CD4-positive, CD25-positive, alpha-beta regulatory T cell (primary cell): ENCODE measurements at regions not wholly inside any gene's neighbourhood (a gene's known extent, or its start where the extent isn't known, plus 50 kb on each side); places are given as distances from the start of the nearest gene placed in this dataset.

ENCODE experiments used
- ATAC-seq, 2 donors: fragments of 150-1000 bp; cut with Tn5 transposase; one replicate each; pipeline ENCODE4 v1.10.0; 2021; ENCODE audit warnings: low read depth in 2 of 2, moderate number of reproducible peaks in 2 of 2, moderate library complexity in 1 of 2
- DNase-seq, 3 donors: peaks; one replicate each; pipeline versions ENCODE4 v3.0.0 to v3.0.0-alpha.2; 2012 to 2022; ENCODE audit warnings: mixed read lengths in 1 of 3
- H3K27ac ChIP-seq: one replicate; pipeline ENCODE4 v1.7.0; 2013; ENCODE audit warnings: mild to moderate bottlenecking, low read length; ENCODE audit not compliant: insufficient read depth, poor library complexity, severe bottlenecking
- H3K27me3 ChIP-seq: one replicate; pipeline ENCODE4 v1.7.0; 2013; ENCODE audit warnings: low read length; ENCODE audit not compliant: control insufficient read depth, insufficient read depth
- H3K36me3 ChIP-seq: one replicate; pipeline ENCODE4 v1.7.0; 2013; ENCODE audit warnings: mild to moderate bottlenecking, low read length, moderate library complexity; ENCODE audit not compliant: control insufficient read depth, insufficient read depth
- H3K4me1 ChIP-seq: 2 replicates; pipeline ENCODE4 v1.7.0; 2013; ENCODE audit warnings: mild to moderate bottlenecking, low read length; ENCODE audit not compliant: insufficient read depth, control insufficient read depth, poor library complexity, severe bottlenecking
- H3K4me3 ChIP-seq: one replicate; pipeline ENCODE4 v1.7.0; 2013; ENCODE audit warnings: low read depth, mild to moderate bottlenecking, low read length, moderate library complexity
- H3K9me3 ChIP-seq, 2 experiments: 1 replicate in 1 of 2; 2 replicates in 1 of 2; pipeline ENCODE4 v1.7.0; 2013; ENCODE audit warnings: low read length in 2 of 2, mild to moderate bottlenecking in 1 of 2, moderate library complexity in 1 of 2; ENCODE audit not compliant: control insufficient read depth in 2 of 2
- H3K27ac Mint-ChIP-seq, 3 donors: one replicate each; pipeline ENCODE4 v1.8.0; 2020 to 2022; ENCODE audit warnings: mild to moderate bottlenecking in 3 of 3, mixed read lengths in 3 of 3, moderate library complexity in 2 of 3
- H3K27me3 Mint-ChIP-seq: one replicate; pipeline ENCODE4 v1.8.0; 2022; ENCODE audit warnings: mild to moderate bottlenecking, mixed read lengths
- H3K36me3 Mint-ChIP-seq: one replicate; pipeline ENCODE4 v1.8.0; 2020; ENCODE audit warnings: mixed read lengths
- H3K4me1 Mint-ChIP-seq, 4 donors: one replicate each; pipeline ENCODE4 v1.8.0; 2020 to 2022; ENCODE audit warnings: mixed read lengths in 4 of 4, mild to moderate bottlenecking in 1 of 4
- H3K4me3 Mint-ChIP-seq, 4 donors: one replicate each; pipeline ENCODE4 v1.8.0; 2020 to 2022; ENCODE audit warnings: mild to moderate bottlenecking in 4 of 4, mixed read lengths in 4 of 4, moderate library complexity in 3 of 4
- H3K9me3 Mint-ChIP-seq, 7 donors: one replicate each; pipeline ENCODE4 v1.8.0; 2020 to 2022; ENCODE audit warnings: mixed read lengths in 7 of 7, mild to moderate bottlenecking in 3 of 7, moderate library complexity in 2 of 7

DNA sequence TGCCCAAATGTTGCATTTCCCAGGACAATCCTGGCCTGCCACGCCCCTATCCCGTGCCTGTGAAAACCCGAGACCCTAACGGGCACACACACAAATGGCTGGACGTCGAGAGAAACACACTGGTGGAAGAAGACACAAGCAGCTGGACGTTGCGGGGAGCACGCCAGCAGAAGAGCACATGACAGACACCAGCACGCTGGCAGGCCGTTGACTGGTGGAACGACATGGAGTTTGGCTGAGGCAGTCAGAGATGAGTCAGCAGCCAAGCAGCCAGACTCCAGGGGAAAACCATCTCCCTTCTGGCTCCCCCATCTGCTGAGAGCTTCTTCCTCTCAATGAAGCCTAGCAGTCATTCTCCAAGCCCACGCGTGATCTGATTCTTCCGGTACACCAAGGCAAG, 606.7 kb upstream of the LRRC4C start:
- Histone ChIP-seq H3K27ac (no peak overlapping the region), H3K9me3 (peaks cover 0 to 4% of the 10 kb centered on the region in 2 experiments), H3K4me3 (no peak overlapping the region), H3K4me1 (no peaks in the 10 kb centered on the region), H3K27me3 (no peaks in the 10 kb centered on the region), H3K36me3 (no peaks in the 10 kb centered on the region)
- no peaks in the 10 kb centered on the region for H3K27me3 Mint-ChIP-seq
- no peak for ATAC-seq
- no peak overlapping the region for H3K4me3 Mint-ChIP-seq
- DNase-seq = no peak
- no peak overlapping the region for H3K27ac Mint-ChIP-seq
- no peaks in the 10 kb centered on the region for H3K4me1 Mint-ChIP-seq
- H3K9me3 Mint-ChIP-seq = peaks cover 0 to 12% (median 7%) of the 10 kb centered on the region in 7 donors
- no peaks in the 10 kb centered on the region for H3K36me3 Mint-ChIP-seq

GRCh38 chr11:42074306-42074705, 614.9 kb upstream of the LRRC4C start:
- Histone ChIP-seq H3K4me3 (no peak overlapping the region), H3K27me3 (no peaks in the 10 kb centered on the region), H3K9me3 (peaks cover 0 to 4% of the 10 kb centered on the region in 2 experiments), H3K4me1 (no peaks in the 10 kb centered on the region), H3K27ac (no peak overlapping the region), H3K36me3 (no peaks in the 10 kb centered on the region)
- no peaks in the 10 kb centered on the region for H3K36me3 Mint-ChIP-seq
- no peak for DNase-seq
- H3K4me3 Mint-ChIP-seq = no peak overlapping the region
- no peaks in the 10 kb centered on the region for H3K4me1 Mint-ChIP-seq
- H3K27me3 Mint-ChIP-seq = no peaks in the 10 kb centered on the region
- peaks cover 4 to 29% (median 8%) of the 10 kb centered on the region in 7 donors for H3K9me3 Mint-ChIP-seq
- no peak for ATAC-seq
- no peak overlapping the region for H3K27ac Mint-ChIP-seq

GRCh38 chr11:42075180-42075579, 615.7 kb upstream of the LRRC4C start:
- H3K27me3 ChIP-seq = no peaks in the 10 kb centered on the region
- H3K4me3 ChIP-seq = no peak overlapping the region
- H3K4me1 ChIP-seq = no peaks in the 10 kb centered on the region
- no peak for ATAC-seq
- peaks cover 0 to 1% of the 10 kb centered on the region in 2 experiments for H3K9me3 ChIP-seq
- no peaks in the 10 kb centered on the region for H3K36me3 Mint-ChIP-seq
- H3K27ac ChIP-seq = no peak overlapping the region
- peaks cover 4 to 37% (median 7%) of the 10 kb centered on the region in 7 donors for H3K9me3 Mint-ChIP-seq
- H3K4me1 Mint-ChIP-seq = no peaks in the 10 kb centered on the region
- no peaks in the 10 kb centered on the region for H3K27me3 Mint-ChIP-seq
- no peak for DNase-seq
- no peaks in the 10 kb centered on the region for H3K36me3 ChIP-seq
- H3K27ac Mint-ChIP-seq = no peak overlapping the region
- H3K4me3 Mint-ChIP-seq = no peak overlapping the region

DNA sequence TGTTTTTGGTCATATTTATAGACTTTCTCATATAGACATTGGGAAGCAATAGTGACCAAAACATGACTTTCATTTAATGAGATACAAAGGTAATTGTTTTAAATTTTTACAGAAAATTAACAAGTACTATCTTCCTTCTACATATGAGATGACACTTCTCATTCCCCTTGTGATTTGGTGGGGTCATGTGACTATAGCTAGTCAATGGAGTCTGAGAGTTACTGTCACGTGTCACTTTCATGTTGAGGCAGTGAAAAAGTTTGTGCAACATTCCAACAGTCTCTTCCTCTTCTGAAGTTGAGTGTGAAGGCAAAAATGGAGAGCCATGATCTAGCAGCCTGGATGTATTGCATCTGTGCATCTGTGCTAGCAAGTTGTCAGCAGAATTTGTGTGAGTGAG, 618.3 kb upstream of the LRRC4C start:
- Histone ChIP-seq H3K4me1 (no peaks in the 10 kb centered on the region), H3K36me3 (no peaks in the 10 kb centered on the region), H3K9me3 (no peaks in the 10 kb centered on the region), H3K27me3 (no peaks in the 10 kb centered on the region), H3K4me3 (no peak overlapping the region), H3K27ac (no peak overlapping the region)
- DNase-seq = no peak
- peaks cover 2 to 38% (median 5%) of the 10 kb centered on the region in 7 donors for H3K9me3 Mint-ChIP-seq
- H3K4me1 Mint-ChIP-seq = no peaks in the 10 kb centered on the region
- no peak overlapping the region for H3K4me3 Mint-ChIP-seq
- no peaks in the 10 kb centered on the region for H3K36me3 Mint-ChIP-seq
- no peak overlapping the region for H3K27ac Mint-ChIP-seq
- no peak for ATAC-seq
- no peaks in the 10 kb centered on the region for H3K27me3 Mint-ChIP-seq

DNA sequence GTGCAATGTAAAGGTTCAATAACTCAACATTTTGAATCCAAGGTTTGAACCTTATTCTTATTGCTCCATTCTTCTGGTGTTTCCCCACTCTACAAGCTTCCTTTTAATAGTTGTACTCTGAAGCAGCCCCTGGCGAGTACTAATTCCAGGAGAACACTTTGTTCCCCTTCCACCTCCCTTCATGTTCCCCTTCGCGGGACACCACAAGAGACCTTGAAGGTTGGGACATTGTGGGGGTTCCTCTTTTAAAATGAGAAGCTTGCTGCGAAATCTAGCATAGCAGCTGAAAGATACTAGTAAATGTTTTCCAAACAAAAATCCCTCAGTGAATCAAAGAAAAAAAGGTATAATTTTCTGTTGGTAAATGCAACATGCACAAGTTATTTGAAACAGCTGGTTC, 626.3 kb upstream of the LRRC4C start:
- Mint-ChIP-seq H3K9me3 (peaks cover 2 to 17% (median 9%) of the 10 kb centered on the region in 7 donors), H3K27ac (no peak overlapping the region), H3K4me3 (no peak overlapping the region), H3K36me3 (no peaks in the 10 kb centered on the region), H3K4me1 (no peaks in the 10 kb centered on the region), H3K27me3 (no peaks in the 10 kb centered on the region)
- Histone ChIP-seq H3K9me3 (peaks cover 0 to 3% of the 10 kb centered on the region in 2 experiments), H3K27me3 (no peaks in the 10 kb centered on the region), H3K4me3 (no peak overlapping the region), H3K36me3 (no peaks in the 10 kb centered on the region), H3K27ac (no peak overlapping the region), H3K4me1 (no peaks in the 10 kb centered on the region)
- ATAC-seq = no peak
- no peak for DNase-seq

- H3K4me1 Mint-ChIP-seq = no peaks in the 10 kb centered on the region
- peaks cover 2 to 15% (median 8%) of the 10 kb centered on the region in 7 donors for H3K9me3 Mint-ChIP-seq
- Histone ChIP-seq H3K9me3 (no peaks in the 10 kb centered on the region), H3K4me1 (no peaks in the 10 kb centered on the region), H3K36me3 (no peaks in the 10 kb centered on the region), H3K27me3 (no peaks in the 10 kb centered on the region), H3K27ac (no peak overlapping the region), H3K4me3 (no peak overlapping the region)
- no peaks in the 10 kb centered on the region for H3K27me3 Mint-ChIP-seq
- no peak for ATAC-seq
- H3K4me3 Mint-ChIP-seq = no peak overlapping the region
- no peak for DNase-seq
- no peaks in the 10 kb centered on the region for H3K36me3 Mint-ChIP-seq
- H3K27ac Mint-ChIP-seq = no peak overlapping the region
Measured at GRCh38 chr11:42093541-42093940, 634.1 kb upstream of the LRRC4C start.

DNA sequence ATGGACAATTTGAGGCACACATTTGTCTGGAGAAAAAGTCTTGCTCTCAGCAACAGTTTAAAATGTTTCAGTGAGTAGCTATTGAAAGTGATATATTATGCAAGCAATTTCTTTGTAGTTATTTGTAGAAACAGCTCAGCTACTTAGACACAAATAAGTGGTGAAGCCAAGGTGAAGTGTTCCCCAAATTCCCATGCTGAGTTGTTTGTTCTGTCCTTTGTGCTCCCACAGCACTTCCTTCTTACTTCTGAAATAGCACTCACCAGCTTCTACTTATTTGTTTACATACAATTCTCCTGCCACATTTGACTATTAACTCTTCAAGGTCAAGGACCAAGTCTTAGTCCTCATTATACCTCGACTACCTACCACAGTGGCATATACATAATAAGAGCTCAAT, 638.6 kb upstream of the LRRC4C start:
- Mint-ChIP-seq H3K36me3 (no peaks in the 10 kb centered on the region), H3K4me1 (no peaks in the 10 kb centered on the region), H3K27me3 (no peaks in the 10 kb centered on the region), H3K4me3 (no peak overlapping the region), H3K9me3 (peaks cover 0 to 11% (median 3%) of the 10 kb centered on the region in 7 donors), H3K27ac (no peak overlapping the region)
- H3K27me3 ChIP-seq = no peaks in the 10 kb centered on the region
- H3K27ac ChIP-seq = no peak overlapping the region
- DNase-seq (no peak), ATAC-seq (no peak)
- no peaks in the 10 kb centered on the region for H3K9me3 ChIP-seq
- H3K4me1 ChIP-seq = no peaks in the 10 kb centered on the region
- H3K36me3 ChIP-seq = no peaks in the 10 kb centered on the region
- H3K4me3 ChIP-seq = no peak overlapping the region

DNA sequence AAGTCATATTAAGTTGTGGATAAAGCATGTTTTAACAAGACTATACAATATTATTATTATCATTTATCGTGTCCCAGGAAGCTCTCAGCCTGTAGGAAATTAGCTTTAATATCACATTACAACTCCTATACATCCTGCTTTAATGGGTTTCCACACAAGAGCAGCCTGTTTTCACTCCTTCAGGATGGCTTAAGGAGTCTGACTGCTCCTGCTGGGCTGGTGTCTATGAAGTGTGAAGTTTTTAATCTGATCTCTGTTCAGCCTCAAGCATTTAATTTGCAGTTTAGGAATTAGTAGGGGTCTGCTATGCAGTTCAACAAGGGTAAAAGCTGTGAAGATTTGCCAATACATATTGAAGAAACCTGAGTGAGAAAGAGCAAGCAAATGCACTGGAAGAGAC, 653.4 kb upstream of the LRRC4C start:
- Mint-ChIP-seq H3K9me3 (peaks cover 3 to 24% (median 9%) of the 10 kb centered on the region in 7 donors), H3K36me3 (no peaks in the 10 kb centered on the region), H3K4me1 (no peaks in the 10 kb centered on the region)

More for the DNA sequence above, 653.4 kb upstream of the LRRC4C start:
- no peak for DNase-seq
- no peak for ATAC-seq
- Histone ChIP-seq H3K9me3 (peaks cover 0 to 2% of the 10 kb centered on the region in 2 experiments), H3K4me1 (no peaks in the 10 kb centered on the region), H3K36me3 (no peaks in the 10 kb centered on the region), H3K27ac (no peak overlapping the region), H3K4me3 (no peak overlapping the region), H3K27me3 (no peaks in the 10 kb centered on the region)
- Mint-ChIP-seq H3K27me3 (no peaks in the 10 kb centered on the region), H3K4me3 (no peak overlapping the region), H3K27ac (no peak overlapping the region)
